Vagina (tissue), 2 donors: ENCODE measurements at regions not wholly inside any gene's neighbourhood (a gene's known extent, or its start where the extent isn't known, plus 50 kb on each side); places are given as distances from the start of the nearest gene placed in this dataset.
"Not testable (repeated sequence)": the region's sequence is repeated elsewhere in the genome, so short reads cannot be mapped to it uniquely, and the experiment has no call there.

Source experiments
- CTCF ChIP-seq, 3 experiments: fragments of 450-650 bp in 2 of 3; fragments of 200-600 bp in 1 of 3; sonication (generic) in 1 of 3; IDR thresholded peaks; one replicate each; pipeline ENCODE4 v1.5.1; 2017 to 2019; ENCODE audit warnings: antibody characterized with exemption in 3 of 3, mild to moderate bottlenecking in 2 of 3, moderate library complexity in 2 of 3
- POLR2A ChIP-seq, 2 donors: fragments of 450-650 bp; IDR thresholded peaks; one replicate each; pipeline ENCODE4 v1.6.1; 2017; ENCODE audit warnings: antibody characterized with exemption in 2 of 2, mild to moderate bottlenecking in 2 of 2, moderate library complexity in 2 of 2
- POLR2AphosphoS5 ChIP-seq, 2 donors: sonication (generic); formaldehyde crosslinking; IDR thresholded peaks; one replicate each; pipeline ENCODE4 v1.9.0; 2017; ENCODE audit warnings: antibody characterized with exemption in 2 of 2, mild to moderate bottlenecking in 2 of 2, low read depth in 1 of 2; ENCODE audit not compliant: insufficient read depth in 1 of 2

- not testable (repeated sequence) for TF ChIP-seq CTCF (IDR thresholded peaks at IDR 0.05); POLR2AphosphoS5 (IDR thresholded peaks at IDR 0.05; ENCODE audit: insufficient read depth in 1 of 2, low read depth in 1 of 2); POLR2A (IDR thresholded peaks at IDR 0.05)
Observed at GRCh38 chr15:84159346-84160269, 76.0 kb upstream of the GOLGA6L4 start.
